Vagina (tissue), 2 donors: ENCODE measurements at regions not wholly inside any gene's neighbourhood (a gene's known extent, or its start where the extent isn't known, plus 50 kb on each side); places are given as distances from the start of the nearest gene placed in this dataset.

Experiments
- CTCF ChIP-seq, 3 experiments: fragments of 450-650 bp in 2 of 3; fragments of 200-600 bp in 1 of 3; sonication (generic) in 1 of 3; IDR thresholded peaks; one replicate each; pipeline ENCODE4 v1.5.1; 2017 to 2019; ENCODE audit warnings: antibody characterized with exemption in 3 of 3, mild to moderate bottlenecking in 2 of 3, moderate library complexity in 2 of 3
- POLR2A ChIP-seq, 2 donors: fragments of 450-650 bp; IDR thresholded peaks; one replicate each; pipeline ENCODE4 v1.6.1; 2017; ENCODE audit warnings: antibody characterized with exemption in 2 of 2, mild to moderate bottlenecking in 2 of 2, moderate library complexity in 2 of 2

GRCh38 chr3:66092175-66092995, 53.7 kb upstream of the MAGI1 start:
- TF ChIP-seq CTCF (IDR thresholded peaks at IDR 0.05) = no peak
- TF ChIP-seq POLR2A (IDR thresholded peaks at IDR 0.05) = no peak
